ENCODE measurements at regions not wholly inside any gene's neighbourhood (a gene's known extent, or its start where the extent isn't known, plus 50 kb on each side); places are given as distances from the start of the nearest gene placed in this dataset.

- Histone ChIP-seq H3K27ac (no peak overlapping the region), H3K27me3 (no peaks in the 10 kb centered on the region), H3K4me3 (replicated peaks in 1 of 3) (no peak overlapping the region), H3K4me1 (no peaks in the 10 kb centered on the region), H3K9me3 (no peaks in the 10 kb centered on the region), H3K36me3 (no peaks in the 10 kb centered on the region)
- DNase-seq: no peak
- intact Hi-C loops (cut with DNase I): no loop called here
- no peak for TF ChIP-seq POLR2A (IDR thresholded peaks at IDR 0.05)
- TF ChIP-seq, protein P1, sequence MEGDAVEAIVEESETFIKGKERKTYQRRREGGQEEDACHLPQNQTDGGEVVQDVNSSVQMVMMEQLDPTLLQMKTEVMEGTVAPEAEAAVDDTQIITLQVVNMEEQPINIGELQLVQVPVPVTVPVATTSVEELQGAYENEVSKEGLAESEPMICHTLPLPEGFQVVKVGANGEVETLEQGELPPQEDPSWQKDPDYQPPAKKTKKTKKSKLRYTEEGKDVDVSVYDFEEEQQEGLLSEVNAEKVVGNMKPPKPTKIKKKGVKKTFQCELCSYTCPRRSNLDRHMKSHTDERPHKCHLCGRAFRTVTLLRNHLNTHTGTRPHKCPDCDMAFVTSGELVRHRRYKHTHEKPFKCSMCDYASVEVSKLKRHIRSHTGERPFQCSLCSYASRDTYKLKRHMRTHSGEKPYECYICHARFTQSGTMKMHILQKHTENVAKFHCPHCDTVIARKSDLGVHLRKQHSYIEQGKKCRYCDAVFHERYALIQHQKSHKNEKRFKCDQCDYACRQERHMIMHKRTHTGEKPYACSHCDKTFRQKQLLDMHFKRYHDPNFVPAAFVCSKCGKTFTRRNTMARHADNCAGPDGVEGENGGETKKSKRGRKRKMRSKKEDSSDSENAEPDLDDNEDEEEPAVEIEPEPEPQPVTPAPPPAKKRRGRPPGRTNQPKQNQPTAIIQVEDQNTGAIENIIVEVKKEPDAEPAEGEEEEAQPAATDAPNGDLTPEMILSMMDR (IDR thresholded peaks at IDR 0.05): no peak
Measured at GRCh38 chr5:93058309-93058708, 522.7 kb downstream of the NR2F1-AS1 start.

DNA sequence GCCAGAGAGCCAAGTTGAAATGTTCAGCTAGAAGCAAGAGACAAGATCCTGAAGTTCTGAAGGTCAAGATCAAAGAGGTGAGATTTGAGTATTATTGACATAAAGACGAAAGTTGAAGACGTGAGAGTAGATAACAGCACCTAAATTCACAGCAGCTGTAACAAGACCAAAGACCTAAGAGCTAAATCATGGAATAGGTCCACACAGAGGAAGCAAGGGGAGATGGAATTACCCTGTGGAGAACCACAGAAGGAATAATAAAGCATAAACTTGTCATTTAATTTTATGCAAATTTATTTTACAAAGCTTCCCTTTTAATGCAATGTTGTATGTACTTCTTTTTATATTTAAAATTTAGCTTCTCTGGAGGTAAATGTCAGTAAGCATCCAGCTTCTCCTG, 523.7 kb downstream of the NR2F1-AS1 start:
- TF ChIP-seq POLR2A (IDR thresholded peaks at IDR 0.05): no peak
- TF ChIP-seq, protein P1 (IDR thresholded peaks at IDR 0.05): no peak
- Histone ChIP-seq H3K27me3 (no peaks in the 10 kb centered on the region), H3K27ac (no peak overlapping the region), H3K9me3 (no peaks in the 10 kb centered on the region), H3K4me3 (replicated peaks in 1 of 3) (no peak overlapping the region), H3K36me3 (no peaks in the 10 kb centered on the region), H3K4me1 (no peaks in the 10 kb centered on the region)
- intact Hi-C loops (cut with DNase I): no loop called here
- 70 to 82% methylated on average over 2 of the region's 2 CpGs for WGBS, 2 donors
- no peak for DNase-seq

DNA sequence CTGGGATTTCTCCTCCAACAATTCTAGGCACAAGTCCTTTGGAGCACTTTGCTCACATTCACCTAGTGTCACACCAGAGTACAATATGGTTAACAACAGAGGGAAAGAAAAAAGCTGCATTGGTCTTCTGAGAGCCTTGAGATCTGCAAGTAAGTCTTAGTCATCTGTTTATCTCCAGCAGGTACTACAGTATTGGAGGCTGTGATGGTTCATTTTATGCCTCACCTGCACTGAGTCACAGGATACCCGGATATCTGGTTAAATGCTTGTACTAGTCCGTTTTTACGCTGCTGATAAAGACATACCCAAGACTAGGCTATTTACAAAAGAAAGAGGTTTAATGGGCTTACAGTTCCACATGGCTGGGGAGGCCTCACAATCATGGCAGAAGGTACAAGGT, 525.0 kb downstream of the NR2F1-AS1 start:
- no peaks in the 10 kb centered on the region for H3K36me3 ChIP-seq
- H3K4me1 ChIP-seq: no peaks in the 10 kb centered on the region
- no peaks in the 10 kb centered on the region for H3K27me3 ChIP-seq
- no peak overlapping the region for H3K27ac ChIP-seq
- DNase-seq: no peak
- intact Hi-C loops (cut with DNase I): no loop called here
- no peak overlapping the region for H3K4me3 ChIP-seq (replicated peaks in 1 of 3)
- H3K9me3 ChIP-seq: no peaks in the 10 kb centered on the region
- WGBS, 2 donors: 95 to 97% methylated on average over 3 of the region's 3 CpGs
- TF ChIP-seq POLR2A (IDR thresholded peaks at IDR 0.05): no peak
- TF ChIP-seq, protein P1 (IDR thresholded peaks at IDR 0.05): no peak

DNA sequence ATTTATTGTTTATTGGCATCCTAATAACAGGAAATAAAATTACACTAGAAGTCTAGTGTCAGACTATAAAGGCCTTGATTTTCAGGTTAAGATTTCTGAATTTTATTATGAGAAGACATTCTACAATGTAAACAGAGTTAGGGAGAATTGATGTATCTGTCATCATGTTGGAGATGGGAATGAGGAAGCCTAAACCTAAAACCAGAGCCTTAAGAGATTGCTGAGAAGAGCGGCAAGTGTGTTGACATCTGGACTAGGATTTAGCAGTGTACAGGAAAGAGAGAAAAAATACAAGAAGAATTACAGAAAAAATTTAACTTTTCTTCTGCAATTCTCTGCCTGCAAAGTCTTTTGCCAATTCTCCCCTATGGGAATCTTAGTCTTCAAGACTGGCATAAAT, 525.5 kb downstream of the NR2F1-AS1 start:
- 96 to 100% methylated on average over 1 of the region's 1 CpG for WGBS, 2 donors

GRCh38 chr5:93054424-93055163, 526.4 kb downstream of the NR2F1-AS1 start:
- no peak for DNase-seq
- Histone ChIP-seq H3K4me1 (no peaks in the 10 kb centered on the region), H3K9me3 (no peaks in the 10 kb centered on the region), H3K27me3 (no peaks in the 10 kb centered on the region), H3K36me3 (no peaks in the 10 kb centered on the region), H3K27ac (no peak overlapping the region), H3K4me3 (replicated peaks in 1 of 3) (no peak overlapping the region)
- 49 to 87% methylated on average over 2 of the region's 2 CpGs for WGBS, 2 donors
- TF ChIP-seq, protein P1 (IDR thresholded peaks at IDR 0.05): no peak
- TF ChIP-seq POLR2A (IDR thresholded peaks at IDR 0.05): no peak
- intact Hi-C loops (cut with DNase I): no loop called here

More for the DNA sequence above, 525.5 kb downstream of the NR2F1-AS1 start:
- no peaks in the 10 kb centered on the region for H3K4me1 ChIP-seq
- H3K27ac ChIP-seq: no peak overlapping the region
- TF ChIP-seq POLR2A (IDR thresholded peaks at IDR 0.05): no peak
- TF ChIP-seq, protein P1 (IDR thresholded peaks at IDR 0.05): no peak
- no peaks in the 10 kb centered on the region for H3K36me3 ChIP-seq
- no peak overlapping the region for H3K4me3 ChIP-seq (replicated peaks in 1 of 3)
- no peaks in the 10 kb centered on the region for H3K27me3 ChIP-seq
- no peaks in the 10 kb centered on the region for H3K9me3 ChIP-seq
- no peak for DNase-seq
- intact Hi-C loops (cut with DNase I): no loop called here

Data from thyroid gland (tissue), 4 donors.